ENCODE measurements at regions not wholly inside any gene's neighbourhood (a gene's known extent, or its start where the extent isn't known, plus 50 kb on each side); places are given as distances from the start of the nearest gene placed in this dataset.

GRCh38 chr13:40125336-40125735 is 469.9 kb downstream of the COG6 start:
- TF ChIP-seq EZH2phosphoT487 (conservative IDR thresholded peaks at IDR 0.05; ENCODE audit: low read length) (no peak), CTCF (IDR thresholded peaks at IDR 0.05; ENCODE audit: insufficient read depth, low read length, poor library complexity, severe bottlenecking) (no peak)

Data from SU-DHL-6 (cell line).